ENCODE measurements at regions not wholly inside any gene's neighbourhood (a gene's known extent, or its start where the extent isn't known, plus 50 kb on each side); places are given as distances from the start of the nearest gene placed in this dataset.
"Not testable (repeated sequence)": the region's sequence is repeated elsewhere in the genome, so short reads cannot be mapped to it uniquely, and the experiment has no call there.

DNA sequence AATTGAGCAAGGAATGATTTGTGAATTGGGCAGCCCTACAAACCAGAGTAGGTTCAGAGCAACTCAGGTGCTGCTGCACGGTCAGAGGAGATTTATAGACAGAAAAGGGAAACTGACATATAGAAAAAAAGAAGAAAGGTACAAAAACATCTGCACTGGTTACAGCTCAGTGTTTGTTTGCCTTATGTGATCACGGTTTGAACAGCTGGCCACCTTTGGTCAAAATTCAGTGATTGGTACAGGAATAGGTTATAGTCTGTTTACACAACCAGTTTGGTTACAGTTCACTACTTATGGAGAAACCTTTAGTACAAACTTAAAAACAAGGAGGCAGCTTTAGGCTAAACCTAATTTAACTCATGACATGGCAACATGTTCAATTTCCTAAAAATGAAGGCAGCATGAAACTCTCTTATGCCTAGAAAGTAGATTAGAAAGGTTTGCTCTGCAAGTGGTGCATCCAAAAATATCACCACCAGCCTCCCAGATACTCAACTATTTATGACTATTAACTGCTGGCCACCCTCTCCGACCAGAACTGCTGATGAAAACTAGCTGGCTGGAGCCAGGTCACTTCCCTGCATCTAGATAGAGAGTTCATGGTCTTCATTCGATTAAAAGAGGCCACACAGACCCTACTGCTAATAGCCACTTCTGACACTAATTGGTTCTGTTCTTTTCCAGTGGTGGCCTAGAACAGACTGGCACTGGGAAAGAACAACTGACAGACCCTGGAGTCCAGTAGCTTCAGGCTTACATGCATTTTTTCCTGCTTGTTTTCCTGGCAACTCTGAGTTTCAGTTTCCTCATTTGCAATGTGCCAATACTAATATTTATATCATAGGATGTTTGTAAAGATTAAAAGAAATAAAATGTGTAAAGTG, 548.0 kb downstream of the CCSER2 start:
- no peak for DNase-seq

DNA sequence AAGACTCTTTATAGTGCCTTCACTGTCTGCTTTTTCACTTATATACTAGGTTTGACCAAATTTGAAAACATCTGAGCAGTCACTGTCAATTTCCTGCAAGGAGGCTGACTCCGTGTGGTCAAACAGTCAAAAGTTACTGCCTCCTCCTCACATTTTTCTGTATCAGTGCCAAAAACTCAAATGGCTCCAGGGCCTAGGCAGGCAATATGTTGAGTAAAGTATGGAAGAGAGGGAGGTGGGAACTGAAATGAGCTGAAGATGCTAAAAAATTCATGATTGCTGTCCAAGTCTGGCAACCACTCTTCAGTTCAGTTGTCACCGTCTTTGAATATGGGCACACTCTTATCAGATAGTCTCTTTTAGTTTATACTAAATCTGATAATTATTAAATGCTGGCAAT, 551.6 kb downstream of the CCSER2 start:
- no peak for DNase-seq

GRCh38 chr10:84881696-84882095, 553.3 kb downstream of the CCSER2 start:
- not testable (repeated sequence) for DNase-seq

- no peak for DNase-seq
Observed at GRCh38 chr10:84890706-84891105, 562.3 kb downstream of the CCSER2 start.

- DNase-seq = no peak
Observed at GRCh38 chr10:84891631-84892030, 563.2 kb downstream of the CCSER2 start.

GRCh38 chr10:84895541-84895940, 567.2 kb downstream of the CCSER2 start:
- no peak for DNase-seq

DNA sequence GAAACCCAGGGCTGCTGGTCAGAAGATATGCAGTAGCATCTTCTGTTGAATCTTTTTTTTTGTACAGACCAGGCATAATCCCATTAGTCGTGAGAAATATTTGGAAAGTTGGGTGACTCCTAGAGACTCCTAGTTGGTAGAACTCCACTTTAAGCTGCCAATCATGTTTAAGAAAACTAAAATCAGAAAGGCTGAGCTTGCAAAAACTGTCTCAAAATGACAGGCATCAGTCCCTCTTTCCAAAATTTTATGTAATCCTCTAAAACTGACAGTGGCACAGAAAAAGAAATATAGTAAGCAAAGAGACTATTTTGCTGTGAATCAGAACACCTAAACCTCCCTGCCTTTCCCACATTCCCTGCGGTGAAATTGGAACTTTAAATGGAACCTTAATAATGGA, 568.5 kb downstream of the CCSER2 start:
- no peak for DNase-seq

- no peak for DNase-seq
Observed at GRCh38 chr10:84899268-84899667, 570.9 kb downstream of the CCSER2 start.

DNA sequence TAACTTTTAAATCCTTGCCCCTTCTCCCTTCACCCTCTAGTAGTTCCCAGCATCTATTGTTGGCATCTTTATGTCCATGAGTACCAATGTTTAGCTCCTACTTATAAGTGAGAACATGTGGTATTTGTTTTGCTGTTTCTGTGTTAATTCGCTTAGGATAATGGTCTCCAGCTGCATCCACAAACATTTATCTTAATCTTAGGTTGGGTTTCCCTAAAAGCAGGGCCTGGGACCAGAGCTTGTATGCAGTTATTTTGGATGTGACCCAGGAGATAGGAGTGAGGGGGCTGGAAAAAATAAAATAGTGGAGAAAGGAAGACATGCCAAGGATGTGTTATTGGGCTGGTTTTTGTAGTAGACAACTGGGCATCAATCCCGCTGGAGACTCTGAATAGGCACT, 571.8 kb downstream of the CCSER2 start:
- no peak for DNase-seq

DNA sequence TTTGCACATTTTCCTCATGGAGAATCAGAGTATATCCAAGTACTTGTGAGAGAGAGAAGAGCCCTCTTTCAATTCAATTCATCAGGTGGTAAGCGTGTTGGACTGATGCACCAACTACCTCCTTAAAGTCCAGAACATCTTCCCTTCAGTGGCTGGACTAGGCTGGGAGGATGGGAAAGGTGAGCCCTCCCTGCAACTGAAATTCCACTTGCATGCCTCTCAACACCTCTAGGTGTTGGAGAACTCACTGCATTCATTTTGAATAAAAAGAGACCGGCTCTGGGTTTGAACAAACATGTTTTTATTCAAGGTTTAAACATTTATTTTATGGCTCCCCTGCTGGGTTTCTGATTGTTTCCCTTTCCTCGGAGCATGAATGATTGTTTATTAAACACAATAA, 573.5 kb downstream of the CCSER2 start:
- DNase-seq = no peak

DNA sequence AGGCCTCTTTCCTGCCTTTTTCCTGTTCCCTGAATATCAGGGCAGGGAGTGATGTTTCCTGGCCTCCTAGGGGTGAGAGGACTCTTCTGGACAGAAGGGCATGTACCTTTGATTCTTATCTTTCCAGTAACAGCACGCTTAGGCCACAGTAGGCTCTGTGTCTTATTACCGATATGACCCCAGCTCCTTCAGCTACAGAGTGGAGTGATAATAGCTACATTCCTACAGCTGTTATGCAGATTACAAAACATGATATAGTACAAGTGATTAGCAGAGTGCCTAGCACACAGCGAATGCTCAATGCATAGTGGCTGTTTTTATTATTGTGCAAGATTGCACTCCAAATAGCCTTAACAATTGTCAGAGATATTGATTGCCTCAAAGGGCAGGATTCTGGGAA, 574.2 kb downstream of the CCSER2 start:
- no peak for DNase-seq

GRCh38 chr10:84903320-84903719, 574.9 kb downstream of the CCSER2 start:
- DNase-seq = no peak

DNA sequence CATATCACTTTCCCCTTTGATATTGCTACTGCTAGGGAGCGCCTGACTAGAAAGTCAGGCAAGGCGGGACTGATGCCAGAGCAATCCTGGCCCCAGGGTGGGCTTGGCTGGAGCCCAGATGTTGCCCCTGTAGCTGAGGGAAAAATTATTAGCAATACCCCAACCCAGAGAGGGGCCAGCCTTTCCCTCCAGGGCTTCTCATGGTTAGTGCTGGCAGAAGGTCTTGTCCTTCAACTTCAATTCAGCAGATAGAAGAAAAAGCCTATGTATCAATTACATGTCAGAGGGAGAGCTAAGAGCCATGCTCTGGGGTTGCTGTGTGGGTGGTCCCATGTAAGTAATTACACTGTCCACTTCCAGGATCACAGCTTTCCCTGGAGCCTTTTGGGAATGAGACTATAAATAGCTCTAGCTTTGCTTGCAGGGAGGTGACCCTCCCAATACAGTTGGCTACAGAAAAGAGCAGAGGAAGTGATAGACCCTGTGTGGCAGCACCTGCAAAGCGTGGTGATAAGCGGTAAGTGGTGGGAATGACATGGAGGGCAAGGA, 579.1 kb downstream of the CCSER2 start:
- no peak for DNase-seq

DNA sequence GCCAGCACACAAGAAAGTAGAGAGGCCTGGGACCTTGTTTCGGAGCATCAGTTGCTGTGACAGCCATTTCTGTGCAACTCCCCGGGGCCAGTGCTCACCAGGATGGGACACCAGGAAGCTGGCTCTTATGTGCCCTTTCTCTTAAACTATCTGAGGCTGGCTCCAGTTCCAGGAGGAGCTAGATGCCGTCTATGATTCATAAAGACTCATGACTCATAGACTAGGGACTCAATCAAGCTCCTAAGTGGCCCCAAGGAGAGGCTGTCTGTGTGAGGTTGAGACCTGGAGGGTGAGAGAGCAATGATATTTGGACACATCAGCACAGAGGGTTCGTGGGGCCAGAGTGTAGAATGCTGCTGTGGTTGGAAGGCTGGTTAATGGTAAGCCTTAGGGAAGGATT, 580.1 kb downstream of the CCSER2 start:
- DNase-seq = no peak

DNA sequence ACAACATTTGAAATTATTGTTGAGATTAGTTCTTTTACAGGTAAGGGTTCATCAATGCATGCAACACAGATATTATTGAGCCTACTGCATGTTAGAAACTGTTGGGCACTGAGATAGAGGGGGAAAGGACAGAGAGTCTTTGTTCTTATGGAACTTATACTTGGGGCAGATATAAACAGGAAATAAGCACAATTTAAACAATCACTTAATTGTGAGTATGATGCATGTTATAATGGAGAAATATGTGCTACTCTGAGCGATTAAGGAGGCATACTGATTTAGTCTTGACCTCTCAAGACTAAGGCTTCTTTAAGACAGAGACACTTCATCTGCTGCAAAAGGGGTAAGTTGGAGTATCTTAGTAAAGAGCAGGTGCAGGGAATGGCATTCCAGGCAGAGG, 593.3 kb downstream of the CCSER2 start:
- no peak for DNase-seq

- no peak for DNase-seq
Observed at GRCh38 chr10:84924131-84924530, 595.7 kb downstream of the CCSER2 start.

DNA sequence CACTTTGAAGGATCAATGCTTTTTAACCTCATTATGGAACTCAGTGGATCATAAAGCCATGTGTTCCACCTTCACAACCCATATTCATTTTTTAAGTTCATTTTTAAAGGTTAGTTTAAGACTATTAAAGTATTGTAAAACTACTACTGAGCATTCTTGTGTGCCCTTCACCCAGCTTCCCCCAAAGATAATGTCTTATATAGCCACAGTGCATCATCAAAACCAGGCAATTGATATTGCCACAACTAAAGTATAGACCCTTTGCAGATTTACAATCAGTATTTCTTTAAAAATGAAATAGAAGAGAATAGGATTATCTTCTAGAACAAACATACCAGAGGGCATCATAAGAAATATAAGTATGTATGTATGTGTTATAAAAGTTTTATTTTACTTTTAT, 597.1 kb downstream of the CCSER2 start:
- no peak for DNase-seq

GRCh38 chr10:84933402-84933801, 605.0 kb downstream of the CCSER2 start:
- DNase-seq = no peak

DNA sequence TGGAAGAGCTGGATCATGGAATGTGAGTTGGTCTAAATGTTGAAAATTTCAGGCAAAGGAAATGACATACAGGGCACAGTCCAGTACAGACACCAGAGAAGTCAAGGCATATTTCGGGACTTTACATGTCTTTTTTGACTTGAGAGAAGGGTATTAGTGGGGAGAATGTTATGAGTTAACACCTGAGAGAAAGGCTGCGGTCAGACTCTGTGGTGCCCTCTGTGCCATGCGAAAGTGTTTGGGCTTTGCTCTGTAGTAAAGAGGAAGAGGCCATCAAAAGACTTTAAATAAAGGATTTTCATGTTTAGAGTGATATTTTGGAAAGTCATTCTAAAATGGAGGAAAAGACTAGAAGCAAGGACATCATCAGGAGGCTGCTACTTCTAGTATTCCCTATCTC, 607.4 kb downstream of the CCSER2 start:
- no peak for DNase-seq

GRCh38 chr10:84938117-84938905, 609.9 kb downstream of the CCSER2 start:
- DNase-seq = no peak

GRCh38 chr10:84943541-84943940, 615.2 kb downstream of the CCSER2 start:
- DNase-seq = no peak

- no peak for DNase-seq
Observed at GRCh38 chr10:84944187-84944586, 615.8 kb downstream of the CCSER2 start.

- no peak for DNase-seq
Observed at GRCh38 chr10:84945791-84946190, 617.4 kb downstream of the CCSER2 start.

DNA sequence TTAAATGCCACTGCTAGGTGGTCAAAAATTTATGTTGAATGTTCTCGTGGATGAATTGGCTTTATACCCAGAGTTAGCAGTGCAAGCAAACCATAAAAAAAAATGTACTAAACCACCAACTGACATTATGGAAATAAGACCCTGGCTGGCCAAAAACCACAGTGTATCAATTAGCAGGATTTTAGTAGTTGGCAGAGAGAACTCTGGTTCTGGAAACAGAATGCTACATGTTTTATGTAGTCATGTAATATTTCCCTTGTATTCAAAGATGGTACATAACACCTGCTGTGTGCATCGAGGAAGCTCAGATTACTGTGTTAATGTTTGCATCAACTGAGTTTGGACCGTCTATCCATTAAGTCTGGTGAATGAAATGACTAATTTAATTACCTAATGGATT, 618.5 kb downstream of the CCSER2 start:
- DNase-seq = no peak
